Endothelial cell of umbilical vein (primary cell): ENCODE measurements at regions not wholly inside any gene's neighbourhood (a gene's known extent, or its start where the extent isn't known, plus 50 kb on each side); places are given as distances from the start of the nearest gene placed in this dataset.

Experiments
- BruUV-seq: library from RNA; stranded (reverse); fragments of 400-500 nt; replicated peaks from 2 replicates; lab custom pipeline; 2021; lab: Mats Ljungman, UMichigan
- CTCF ChIA-PET: fragments of 300-600, 350-600 bp; sonication (Branson Sonifier 250); formaldehyde crosslinking; loops from one replicate; lab custom pipeline; 2021; ENCODE audit warnings: antibody characterized with exemption, inconsistent platforms; lab: Charles Lee
- POLR2A ChIA-PET: fragments of 300-600, 350-600 bp; sonication (Branson Sonifier 250); formaldehyde crosslinking; loops from one replicate; lab custom pipeline; 2021; ENCODE audit warnings: antibody characterized with exemption, inconsistent platforms; lab: Charles Lee
- DNase-seq: peaks from one replicate; pipeline ENCODE4 v3.0.0-alpha.2; 2011; ENCODE audit warnings: low read depth, low spot score
- FAIRE-seq: peaks from 2 replicates; lab custom pipeline; 2011; peaks lifted over from hg19 to GRCh38; lab: Jason Lieb, UNC
- H2AFZ ChIP-seq: 2 replicates; pipeline ENCODE4 v1.6.0; 2012; ENCODE audit warnings: low read depth, low read length, control low read depth, inconsistent platforms
- H3K27ac ChIP-seq: 2 replicates; pipeline ENCODE4 v1.5.1; 2011; ENCODE audit warnings: low read depth, mild to moderate bottlenecking, control low read depth, low read length, moderate library complexity; ENCODE audit not compliant: insufficient read depth
- H3K27me3 ChIP-seq, 2 experiments: 2 replicates each; pipeline versions ENCODE4 v1.6.0 to v1.6.1; 2011; ENCODE audit warnings: low read length in 2 of 2, mixed read lengths in 1 of 2; ENCODE audit not compliant: control insufficient read depth in 2 of 2, insufficient read depth in 2 of 2
- H3K36me3 ChIP-seq, 2 experiments: 2 replicates in 1 of 2; 3 replicates in 1 of 2; pipeline ENCODE4 v1.5.1; 2011; ENCODE audit warnings: low read length in 2 of 2, mild to moderate bottlenecking in 1 of 2, moderate library complexity in 1 of 2; ENCODE audit not compliant: control insufficient read depth in 2 of 2, insufficient read depth in 2 of 2; ENCODE audit errors: extremely low read depth in 1 of 2
- H3K4me1 ChIP-seq: 3 replicates; pipeline ENCODE4 v1.5.1; 2011; ENCODE audit warnings: mild to moderate bottlenecking, low read length; ENCODE audit not compliant: control insufficient read depth, insufficient read depth; ENCODE audit errors: extremely low read depth
- H3K4me2 ChIP-seq: 2 replicates; pipeline ENCODE4 v1.6.1; 2011; ENCODE audit warnings: low read length, control low read depth, mixed read lengths; ENCODE audit not compliant: insufficient read depth
- H3K4me3 ChIP-seq, 3 experiments: fragments of 200-600 bp in 1 of 3; sonication (generic), shearing (Covaris generic) in 1 of 3; replicated peaks in 1 of 3; 2 replicates each; pipeline ENCODE4 v1.5.1; 2011 to 2016; ENCODE audit warnings: control low read depth in 3 of 3, low read length in 3 of 3, mild to moderate bottlenecking in 2 of 3, inconsistent platforms in 1 of 3, low read depth in 1 of 3, moderate library complexity in 1 of 3; ENCODE audit not compliant: insufficient read depth in 1 of 3
- H3K79me2 ChIP-seq: 2 replicates; pipeline ENCODE4 v1.6.0; 2012; ENCODE audit warnings: low read length, inconsistent platforms; ENCODE audit not compliant: control insufficient read depth, insufficient read depth
- H3K9ac ChIP-seq: replicated peaks from 2 replicates; pipeline ENCODE3; 2011; ENCODE audit warnings: low read length, control low read depth; ENCODE audit not compliant: insufficient read depth; ENCODE audit errors: extremely low read depth
- H3K9me1 ChIP-seq: replicated peaks from 3 replicates; pipeline ENCODE4 v1.6.0; 2011; ENCODE audit warnings: mild to moderate bottlenecking, low read length; ENCODE audit not compliant: control insufficient read depth, insufficient read depth; ENCODE audit errors: extremely low read depth
- H3K9me3 ChIP-seq: replicated peaks from 2 replicates; pipeline ENCODE4 v1.5.1; 2012; ENCODE audit warnings: low read length, inconsistent platforms; ENCODE audit not compliant: control insufficient read depth, insufficient read depth
- H4K20me1 ChIP-seq: replicated peaks from 2 replicates; pipeline ENCODE3; 2011; ENCODE audit warnings: mild to moderate bottlenecking, low read length; ENCODE audit not compliant: control insufficient read depth, insufficient read depth; ENCODE audit errors: extremely low read depth
- EZH2 ChIP-seq: IDR thresholded peaks from 2 replicates; pipeline ENCODE4 v1.6.1; 2012; ENCODE audit warnings: borderline replicate concordance, low read depth, mild to moderate bottlenecking, moderate library complexity, low read length, inconsistent platforms; ENCODE audit not compliant: severe bottlenecking
- FOS ChIP-seq: IDR thresholded peaks from 2 replicates; pipeline ENCODE4 v1.6.1; 2011; ENCODE audit warnings: mild to moderate bottlenecking, low read length, moderate library complexity, borderline replicate concordance; ENCODE audit not compliant: insufficient read depth
- GATA2 ChIP-seq: IDR thresholded peaks from 2 replicates; pipeline ENCODE4 v1.7.0; 2011; ENCODE audit warnings: low read depth, mild to moderate bottlenecking, moderate library complexity, mixed read lengths, low read length; ENCODE audit not compliant: insufficient read length, insufficient read depth
- JUN ChIP-seq: IDR thresholded peaks from 2 replicates; pipeline ENCODE4 v1.6.1; 2011; ENCODE audit warnings: borderline replicate concordance, low read depth; ENCODE audit not compliant: insufficient read length, insufficient read depth
- MAX ChIP-seq: IDR thresholded peaks from 2 replicates; pipeline ENCODE4 v1.6.1; 2011; ENCODE audit not compliant: insufficient read depth, insufficient read length
- MYC ChIP-seq: IDR thresholded peaks from one replicate; pipeline ENCODE4 v1.6.1; 2011; ENCODE audit warnings: mild to moderate bottlenecking, low read depth, low read length
- POLR2A ChIP-seq: IDR thresholded peaks from 2 replicates; pipeline ENCODE4 v1.6.1; 2012; ENCODE audit warnings: low read depth, mild to moderate bottlenecking, control low read depth, low read length
- POLR2AphosphoS5 ChIP-seq: IDR thresholded peaks from 2 replicates; pipeline ENCODE4 v1.6.1; 2012; ENCODE audit warnings: low read depth, mild to moderate bottlenecking, control low read depth, low read length, moderate library complexity; ENCODE audit not compliant: insufficient read depth
- dilution Hi-C: fragments of 300-500 bp; cut with MboI; formaldehyde crosslinking; loops from one replicate; pipeline ENCODE4 v1.15.0; 2019; ENCODE audit warnings: low sequenced_read_pairs; ENCODE audit not compliant: extremely low pct_ligation_motif_present
- intact Hi-C: fragments of 100-400 bp; cut with micrococcal nuclease; formaldehyde crosslinking; loops from one replicate; pipeline ENCODE4 v1.10.0; 2022
- TF ChIP-seq, protein P1 (sequence below), 2 donors: IDR thresholded peaks; 1 replicate in 1 of 2; 2 replicates in 1 of 2; pipeline ENCODE4 v1.5.1; 2011; ENCODE audit warnings: low read length in 2 of 2, mild to moderate bottlenecking in 2 of 2, moderate library complexity in 2 of 2, control low read depth in 1 of 2, inconsistent platforms in 1 of 2, low read depth in 1 of 2; ENCODE audit not compliant: insufficient read depth in 1 of 2; ENCODE audit errors: extremely low read depth in 1 of 2

- intact Hi-C loops = no loop called here
- FAIRE-seq (no peak), DNase-seq (no peak)
Measured at GRCh38 chrX:3252744-3253143, 93.7 kb downstream of the MXRA5 start.

More at GRCh38 chrX:3252744-3253143, 93.7 kb downstream of the MXRA5 start:
- TF ChIP-seq GATA2 (no peak), MYC (no peak), FOS (no peak), MAX (no peak), JUN (no peak), POLR2AphosphoS5 (no peak), POLR2A (no peak), EZH2 (no peak)
- TF ChIP-seq, protein P1, sequence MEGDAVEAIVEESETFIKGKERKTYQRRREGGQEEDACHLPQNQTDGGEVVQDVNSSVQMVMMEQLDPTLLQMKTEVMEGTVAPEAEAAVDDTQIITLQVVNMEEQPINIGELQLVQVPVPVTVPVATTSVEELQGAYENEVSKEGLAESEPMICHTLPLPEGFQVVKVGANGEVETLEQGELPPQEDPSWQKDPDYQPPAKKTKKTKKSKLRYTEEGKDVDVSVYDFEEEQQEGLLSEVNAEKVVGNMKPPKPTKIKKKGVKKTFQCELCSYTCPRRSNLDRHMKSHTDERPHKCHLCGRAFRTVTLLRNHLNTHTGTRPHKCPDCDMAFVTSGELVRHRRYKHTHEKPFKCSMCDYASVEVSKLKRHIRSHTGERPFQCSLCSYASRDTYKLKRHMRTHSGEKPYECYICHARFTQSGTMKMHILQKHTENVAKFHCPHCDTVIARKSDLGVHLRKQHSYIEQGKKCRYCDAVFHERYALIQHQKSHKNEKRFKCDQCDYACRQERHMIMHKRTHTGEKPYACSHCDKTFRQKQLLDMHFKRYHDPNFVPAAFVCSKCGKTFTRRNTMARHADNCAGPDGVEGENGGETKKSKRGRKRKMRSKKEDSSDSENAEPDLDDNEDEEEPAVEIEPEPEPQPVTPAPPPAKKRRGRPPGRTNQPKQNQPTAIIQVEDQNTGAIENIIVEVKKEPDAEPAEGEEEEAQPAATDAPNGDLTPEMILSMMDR (IDR thresholded peaks at IDR 0.05; ENCODE audit: extremely low read depth in 1 of 2, insufficient read depth in 1 of 2, low read depth in 1 of 2, low read length in 2 of 2) = no peak
- Histone ChIP-seq H3K27me3 (no peaks in the 10 kb centered on the region), H3K27ac (no peak overlapping the region), H3K4me3 (no peak overlapping the region), H4K20me1 (no peaks in the 10 kb centered on the region), H3K9me3 (no peaks in the 10 kb centered on the region), H2AFZ (no peak overlapping the region), H3K9ac (no peak overlapping the region), H3K79me2 (no peaks in the 10 kb centered on the region), H3K36me3 (no peaks in the 10 kb centered on the region), H3K9me1 (no peaks in the 10 kb centered on the region), H3K4me2 (no peak overlapping the region), H3K4me1 (no peaks in the 10 kb centered on the region)
- ChIA-PET CTCF (no interaction called here), POLR2A (no interaction called here)
- dilution Hi-C loops = no loop called here
- no TSS peak for BruUV-seq
